ENCODE measurements at regions not wholly inside any gene's neighbourhood (a gene's known extent, or its start where the extent isn't known, plus 50 kb on each side); places are given as distances from the start of the nearest gene placed in this dataset.

DNA sequence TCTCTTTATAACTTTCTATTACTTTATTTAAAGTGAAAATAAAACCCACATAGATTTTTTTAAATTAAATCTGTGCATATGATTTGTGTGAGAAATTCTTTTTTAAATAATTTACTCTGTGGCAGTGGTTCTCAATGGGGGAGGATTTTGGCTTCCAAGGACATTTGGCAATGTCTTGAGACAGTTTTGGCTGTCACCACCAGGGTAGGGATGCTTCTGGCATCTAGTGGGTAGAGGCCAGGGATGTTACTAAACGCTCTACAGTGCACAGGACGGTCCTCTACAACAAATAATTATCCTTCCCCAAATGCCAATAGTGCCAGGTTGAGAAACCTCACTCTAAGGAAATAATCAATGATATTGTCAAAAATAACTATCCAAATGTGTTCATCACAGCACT lies 177.9 kb upstream of the CCNG1 start:
- Mint-ChIP-seq H3K27ac (no peak overlapping the region), H3K4me1 (0 out of 4 replicates have a peak, but pooled peaks cover 0 to under 1% of the 10 kb centered on the region in 2 experiments), H3K36me3 (ENCODE audit: insufficient read depth in 1 of 3, low read depth in 3 of 3) (no peaks in the 10 kb centered on the region), H3K27me3 (ENCODE audit: low read depth) (no peaks in the 10 kb centered on the region), H3K4me3 (no peak overlapping the region), H3K9me3 (no peaks in the 10 kb centered on the region)
- Histone ChIP-seq H3K79me2 (ENCODE audit: insufficient read depth, low read length) (no peaks in the 10 kb centered on the region), H4K20me1 (ENCODE audit: control insufficient read depth, insufficient read depth, insufficient read length) (no peaks in the 10 kb centered on the region), H3K18ac (ENCODE audit: insufficient read length, low read depth, low read length) (no peak overlapping the region), H2AK5ac (ENCODE audit: insufficient read length, low read length) (no peak overlapping the region), H2BK20ac (ENCODE audit: low read depth, low read length, poor library complexity, severe bottlenecking) (no peak overlapping the region), H2AFZ (ENCODE audit: low read length) (no peak overlapping the region), H3K23ac (ENCODE audit: insufficient read length, low read depth, low read length) (no peak overlapping the region), H2BK12ac (ENCODE audit: insufficient read length, low read depth, low read length) (no peak overlapping the region), H3K56ac (ENCODE audit: insufficient read length, low read depth, low read length) (no peak overlapping the region), H3K4ac (ENCODE audit: low read depth, low read length) (no peak overlapping the region), H3K14ac (ENCODE audit: insufficient read depth, low read length) (no peak overlapping the region), H3K27me3 (ENCODE audit: insufficient read depth, low read length) (no peaks in the 10 kb centered on the region), H2BK5ac (ENCODE audit: insufficient read length, low read length) (no peak overlapping the region), H4K5ac (ENCODE audit: insufficient read length, low read depth, low read length) (no peak overlapping the region), H3T11ph (ENCODE audit: low read length) (no peak overlapping the region), H3K79me1 (ENCODE audit: insufficient read depth, low read depth, low read length, poor library complexity, severe bottlenecking) (no peaks in the 10 kb centered on the region), H3K4me1 (ENCODE audit: insufficient read depth, low read length) (no peaks in the 10 kb centered on the region), H3K9ac (ENCODE audit: extremely low read depth, insufficient read length, low read length) (no peak overlapping the region), H3K27ac (ENCODE audit: insufficient read length, low read depth, low read length) (no peak overlapping the region), H3K23me2 (ENCODE audit: insufficient read length, low read depth, low read length, poor library complexity, severe bottlenecking) (no peaks in the 10 kb centered on the region), H3K4me2 (ENCODE audit: insufficient read depth, insufficient read length, low read length) (no peak overlapping the region), H3K9me3 (ENCODE audit: control insufficient read depth, low read depth, low read length) (no peaks in the 10 kb centered on the region), H2BK15ac (ENCODE audit: low read depth, low read length) (no peak overlapping the region), H4K8ac (replicated peaks; ENCODE audit: insufficient read length, low read depth, low read length) (no peak overlapping the region), H2BK120ac (ENCODE audit: low read depth, low read length, poor library complexity, severe bottlenecking) (no peak overlapping the region), H4K91ac (ENCODE audit: insufficient read length, low read depth, low read length) (no peak overlapping the region)
- TF ChIP-seq, protein P1, sequence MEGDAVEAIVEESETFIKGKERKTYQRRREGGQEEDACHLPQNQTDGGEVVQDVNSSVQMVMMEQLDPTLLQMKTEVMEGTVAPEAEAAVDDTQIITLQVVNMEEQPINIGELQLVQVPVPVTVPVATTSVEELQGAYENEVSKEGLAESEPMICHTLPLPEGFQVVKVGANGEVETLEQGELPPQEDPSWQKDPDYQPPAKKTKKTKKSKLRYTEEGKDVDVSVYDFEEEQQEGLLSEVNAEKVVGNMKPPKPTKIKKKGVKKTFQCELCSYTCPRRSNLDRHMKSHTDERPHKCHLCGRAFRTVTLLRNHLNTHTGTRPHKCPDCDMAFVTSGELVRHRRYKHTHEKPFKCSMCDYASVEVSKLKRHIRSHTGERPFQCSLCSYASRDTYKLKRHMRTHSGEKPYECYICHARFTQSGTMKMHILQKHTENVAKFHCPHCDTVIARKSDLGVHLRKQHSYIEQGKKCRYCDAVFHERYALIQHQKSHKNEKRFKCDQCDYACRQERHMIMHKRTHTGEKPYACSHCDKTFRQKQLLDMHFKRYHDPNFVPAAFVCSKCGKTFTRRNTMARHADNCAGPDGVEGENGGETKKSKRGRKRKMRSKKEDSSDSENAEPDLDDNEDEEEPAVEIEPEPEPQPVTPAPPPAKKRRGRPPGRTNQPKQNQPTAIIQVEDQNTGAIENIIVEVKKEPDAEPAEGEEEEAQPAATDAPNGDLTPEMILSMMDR (conservative IDR thresholded peaks at IDR 0.05): peak; percentile 29; the same call in 1 of the 3 replicates
- no CpG with 5 or more reads among the region's 2 CpGs for WGBS (ENCODE audit: extremely low coverage, insufficient read length, low lambda C conversion rate)
- DNase-seq: no peak
